HCT116 (cell line): ENCODE measurements at regions not wholly inside any gene's neighbourhood (a gene's known extent, or its start where the extent isn't known, plus 50 kb on each side); places are given as distances from the start of the nearest gene placed in this dataset.

Source experiments
- ATAC-seq: fragments of 200-7000 bp; cut with Tn5 transposase; 2 replicates; pipeline ENCODE4 v1.9.1; 2020; ENCODE audit warnings: mild to moderate bottlenecking, moderate library complexity
- BruUV-seq: library from RNA; stranded (reverse); fragments of 400-500 nt; replicated peaks from 2 replicates; lab custom pipeline; 2021; lab: Mats Ljungman, UMichigan
- CTCF ChIA-PET: fragments of 300-600 bp; sonication (Branson Sonifier 250); formaldehyde crosslinking; loops from one replicate; lab custom pipeline; 2021; ENCODE audit warnings: antibody characterized with exemption; lab: Charles Lee
- POLR2A ChIA-PET: fragments of 300-600, 350-600 bp; sonication (Branson Sonifier 250); formaldehyde crosslinking; loops from one replicate; lab custom pipeline; 2021; ENCODE audit warnings: antibody characterized with exemption; lab: Charles Lee
- RAD21 ChIA-PET, 2 experiments: fragments of 300-600 bp; sonication (Branson Sonifier 250); formaldehyde crosslinking; loops; one replicate each; lab custom pipeline; 2023; ENCODE audit warnings: low total read pairs in 2 of 2; ENCODE audit not compliant: uncharacterized antibody in 2 of 2, unreplicated experiment in 2 of 2, low non-redundant PET in 1 of 2; lab: Charles Lee
- DNase-seq: peaks from one replicate; pipeline ENCODE4 v3.0.0-alpha.2; 2010; ENCODE audit warnings: low read depth, low spot score
- H2AFZ ChIP-seq: fragments of 200-600 bp; shearing (Covaris generic), sonication (generic); 2 replicates; pipeline ENCODE4 v1.6.1; 2017; ENCODE audit warnings: low read depth, mixed run types, mixed read lengths, antibody characterized with exemption, low read length; ENCODE audit not compliant: poor library complexity, severe bottlenecking
- H3K27ac ChIP-seq: 2 replicates; pipeline ENCODE4 v1.5.1; 2012; ENCODE audit warnings: low read depth, low read length
- H3K27me3 ChIP-seq: fragments of 200-600 bp; sonication (generic); 2 replicates; pipeline ENCODE4 v1.6.1; 2016; ENCODE audit warnings: mixed run types, low read length, mixed read lengths; ENCODE audit not compliant: insufficient read depth
- H3K36me3 ChIP-seq, 2 experiments: fragments of 200-500 bp in 1 of 2; fragments of 200-600 bp in 1 of 2; sonication (Bioruptor generic) in 1 of 2; sonication (generic) in 1 of 2; 2 replicates each; pipeline versions ENCODE4 v1.5.1 to v1.6.1; 2014 to 2016; ENCODE audit warnings: low read length in 2 of 2, inconsistent platforms in 1 of 2, mixed read lengths in 1 of 2, mixed run types in 1 of 2; ENCODE audit not compliant: insufficient read depth in 2 of 2, control insufficient read depth in 1 of 2
- H3K4me1 ChIP-seq, 2 experiments: fragments of 200-600 bp in 1 of 2; sonication (generic) in 1 of 2; 2 replicates each; pipeline versions ENCODE4 v1.5.1 to v1.6.1; 2012 to 2017; ENCODE audit warnings: low read length in 2 of 2, inconsistent platforms in 1 of 2, mild to moderate bottlenecking in 1 of 2, mixed read lengths in 1 of 2, mixed run types in 1 of 2, moderate library complexity in 1 of 2; ENCODE audit not compliant: insufficient read depth in 2 of 2, control insufficient read depth in 1 of 2
- H3K4me2 ChIP-seq: fragments of 200-600 bp; sonication (generic); 2 replicates; pipeline ENCODE4 v1.6.1; 2017; ENCODE audit warnings: mixed run types, low read length, mixed read lengths
- H3K4me3 ChIP-seq, 2 experiments: fragments of 200-600 bp in 1 of 2; sonication (generic) in 1 of 2; replicated peaks in 1 of 2; 2 replicates each; pipeline ENCODE4 v1.5.1; 2011 to 2016; ENCODE audit warnings: low read length in 2 of 2, control low read depth in 1 of 2, low read depth in 1 of 2, mild to moderate bottlenecking in 1 of 2, mixed read lengths in 1 of 2, mixed run types in 1 of 2
- H3K79me2 ChIP-seq: fragments of 200-600 bp; sonication (generic); 2 replicates; pipeline ENCODE4 v1.6.1; 2017; ENCODE audit warnings: mild to moderate bottlenecking, mixed run types, low read length, moderate library complexity, mixed read lengths; ENCODE audit not compliant: insufficient read depth
- H3K9ac ChIP-seq: fragments of 200-600 bp; sonication (generic); 2 replicates; pipeline ENCODE4 v1.6.1; 2016; ENCODE audit warnings: low read length, mixed read lengths
- H3K9me2 ChIP-seq: fragments of 200-600 bp; sonication (generic), shearing (Covaris generic); 2 replicates; pipeline ENCODE4 v1.6.1; 2017; ENCODE audit warnings: mixed run types, mild to moderate bottlenecking, moderate library complexity; ENCODE audit not compliant: insufficient read depth
- H3K9me3 ChIP-seq, 2 experiments: fragments of 200-500 bp in 1 of 2; fragments of 200-600 bp in 1 of 2; sonication (Bioruptor generic) in 1 of 2; sonication (generic) in 1 of 2; 2 replicates each; pipeline ENCODE4 v1.6.1; 2014 to 2017; ENCODE audit warnings: low read length in 2 of 2, mixed read lengths in 2 of 2, inconsistent platforms in 1 of 2, low read depth in 1 of 2, mild to moderate bottlenecking in 1 of 2, mixed run types in 1 of 2, moderate library complexity in 1 of 2; ENCODE audit not compliant: control insufficient read depth in 1 of 2, insufficient read depth in 1 of 2
- H4K20me1 ChIP-seq: fragments of 200-600 bp; sonication (generic), shearing (Covaris generic); 2 replicates; pipeline ENCODE4 v1.6.1; 2017; ENCODE audit warnings: mixed run types, mild to moderate bottlenecking, moderate library complexity; ENCODE audit not compliant: insufficient read depth
- CBX3 ChIP-seq: IDR thresholded peaks from 2 replicates; pipeline ENCODE4 v1.6.1; 2012; ENCODE audit warnings: low read depth
- EGR1 ChIP-seq: IDR thresholded peaks from 2 replicates; pipeline ENCODE4 v1.6.1; 2012; ENCODE audit warnings: low read depth
- ELF1 ChIP-seq: IDR thresholded peaks from 2 replicates; pipeline ENCODE4 v1.6.1; 2012; ENCODE audit warnings: low read depth, borderline replicate concordance
- EZH2 ChIP-seq: fragments of 200-600 bp; sonication (generic); IDR thresholded peaks from 2 replicates; pipeline ENCODE4 v1.6.1; 2017; ENCODE audit warnings: antibody characterized with exemption, mixed run types
- FOSL1 ChIP-seq: IDR thresholded peaks from 2 replicates; pipeline ENCODE4 v1.6.1; 2012; ENCODE audit warnings: low read depth
- POLR2AphosphoS5 ChIP-seq: IDR thresholded peaks from 2 replicates; pipeline ENCODE4 v1.6.1; 2011; ENCODE audit warnings: mild to moderate bottlenecking, low read depth, low read length, moderate library complexity
- RAD21 ChIP-seq: IDR thresholded peaks from 2 replicates; pipeline ENCODE4 v1.6.1; 2012; ENCODE audit warnings: low read depth, mild to moderate bottlenecking
- SP1 ChIP-seq: IDR thresholded peaks from 2 replicates; pipeline ENCODE4 v1.6.1; 2012; ENCODE audit warnings: low read depth
- SRF ChIP-seq: IDR thresholded peaks from 2 replicates; pipeline ENCODE4 v1.6.1; 2012; ENCODE audit warnings: low read depth
- TCF7L2 ChIP-seq: IDR thresholded peaks from 2 replicates; pipeline ENCODE4 v1.7.0; 2011; ENCODE audit warnings: borderline replicate concordance, inconsistent platforms; ENCODE audit not compliant: insufficient read depth, insufficient read length; ENCODE audit errors: extremely low read depth
- YY1 ChIP-seq: IDR thresholded peaks from 2 replicates; pipeline ENCODE4 v1.6.1; 2011; ENCODE audit warnings: low read length, low read depth, moderate library complexity, mild to moderate bottlenecking; ENCODE audit not compliant: insufficient replicate concordance; ENCODE audit errors: extremely low read depth
- ZFX ChIP-seq: fragments of 450-650 bp; IDR thresholded peaks from 2 replicates; pipeline ENCODE4 v1.6.1; 2017
- ZNF274 ChIP-seq: fragments of 200-500 bp; sonication (Bioruptor generic); IDR thresholded peaks from 2 replicates; pipeline ENCODE4 v1.6.1; 2014; ENCODE audit warnings: mild to moderate bottlenecking, low read depth, low read length, inconsistent platforms
- intact Hi-C: fragments of 100-400 bp; cut with micrococcal nuclease; formaldehyde crosslinking; loops from 2 replicates; pipeline ENCODE4 v1.10.0; 2022
- TF ChIP-seq, protein P1 (sequence below): IDR thresholded peaks from 2 replicates; pipeline ENCODE4 v1.6.1; 2012
- TF ChIP-seq, protein P2 (sequence below): IDR thresholded peaks from 2 replicates; pipeline ENCODE4 v1.6.1; 2012; ENCODE audit warnings: low read depth

DNA sequence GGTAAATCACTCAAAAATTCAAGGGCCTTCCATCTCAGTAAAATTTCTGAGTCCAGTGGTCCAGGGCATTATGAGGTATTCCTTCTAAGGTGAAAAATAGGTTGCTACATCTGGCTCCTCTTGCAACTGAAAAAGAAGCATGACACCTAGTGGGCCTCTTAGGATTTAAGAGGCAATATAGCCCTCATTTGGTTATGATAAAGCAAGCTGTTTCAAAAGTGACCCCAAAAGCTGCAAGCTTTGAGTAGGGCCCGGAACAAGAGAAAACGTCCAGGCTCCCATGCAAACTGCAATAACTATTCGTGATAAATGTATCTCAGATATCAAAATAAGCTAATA, 1910.2 kb upstream of the PRR20A start:
- no peak for ATAC-seq
- Histone ChIP-seq H3K4me2 (no peak overlapping the region), H3K36me3 (no peaks in the 10 kb centered on the region), H3K4me3 (no peak overlapping the region), H2AFZ (no peak overlapping the region), H3K4me1 (no peaks in the 10 kb centered on the region), H3K9me3 (peaks cover 8 to 30% of the 10 kb centered on the region in 2 experiments; a peak in 3 of 4 replicates), H4K20me1 (no peaks in the 10 kb centered on the region), H3K9me2 (no peaks in the 10 kb centered on the region), H3K27me3 (no peaks in the 10 kb centered on the region), H3K9ac (no peak overlapping the region), H3K79me2 (no peaks in the 10 kb centered on the region), H3K27ac (no peak overlapping the region)
- TF ChIP-seq, protein P1, sequence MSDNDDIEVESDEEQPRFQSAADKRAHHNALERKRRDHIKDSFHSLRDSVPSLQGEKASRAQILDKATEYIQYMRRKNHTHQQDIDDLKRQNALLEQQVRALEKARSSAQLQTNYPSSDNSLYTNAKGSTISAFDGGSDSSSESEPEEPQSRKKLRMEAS, result no peak
- TF ChIP-seq SP1, result no peak
- no peak for TF ChIP-seq POLR2AphosphoS5
- TF ChIP-seq EZH2, result no peak
- TF ChIP-seq RAD21, result no peak
- TF ChIP-seq ELF1, result no peak
- TF ChIP-seq ZNF274, result no peak
- TF ChIP-seq FOSL1, result no peak
- no peak for TF ChIP-seq SRF
- TF ChIP-seq YY1, result no peak
- no peak for TF ChIP-seq EGR1
- TF ChIP-seq TCF7L2, result no peak
- TF ChIP-seq CBX3, result no peak
- TF ChIP-seq, protein P2, sequence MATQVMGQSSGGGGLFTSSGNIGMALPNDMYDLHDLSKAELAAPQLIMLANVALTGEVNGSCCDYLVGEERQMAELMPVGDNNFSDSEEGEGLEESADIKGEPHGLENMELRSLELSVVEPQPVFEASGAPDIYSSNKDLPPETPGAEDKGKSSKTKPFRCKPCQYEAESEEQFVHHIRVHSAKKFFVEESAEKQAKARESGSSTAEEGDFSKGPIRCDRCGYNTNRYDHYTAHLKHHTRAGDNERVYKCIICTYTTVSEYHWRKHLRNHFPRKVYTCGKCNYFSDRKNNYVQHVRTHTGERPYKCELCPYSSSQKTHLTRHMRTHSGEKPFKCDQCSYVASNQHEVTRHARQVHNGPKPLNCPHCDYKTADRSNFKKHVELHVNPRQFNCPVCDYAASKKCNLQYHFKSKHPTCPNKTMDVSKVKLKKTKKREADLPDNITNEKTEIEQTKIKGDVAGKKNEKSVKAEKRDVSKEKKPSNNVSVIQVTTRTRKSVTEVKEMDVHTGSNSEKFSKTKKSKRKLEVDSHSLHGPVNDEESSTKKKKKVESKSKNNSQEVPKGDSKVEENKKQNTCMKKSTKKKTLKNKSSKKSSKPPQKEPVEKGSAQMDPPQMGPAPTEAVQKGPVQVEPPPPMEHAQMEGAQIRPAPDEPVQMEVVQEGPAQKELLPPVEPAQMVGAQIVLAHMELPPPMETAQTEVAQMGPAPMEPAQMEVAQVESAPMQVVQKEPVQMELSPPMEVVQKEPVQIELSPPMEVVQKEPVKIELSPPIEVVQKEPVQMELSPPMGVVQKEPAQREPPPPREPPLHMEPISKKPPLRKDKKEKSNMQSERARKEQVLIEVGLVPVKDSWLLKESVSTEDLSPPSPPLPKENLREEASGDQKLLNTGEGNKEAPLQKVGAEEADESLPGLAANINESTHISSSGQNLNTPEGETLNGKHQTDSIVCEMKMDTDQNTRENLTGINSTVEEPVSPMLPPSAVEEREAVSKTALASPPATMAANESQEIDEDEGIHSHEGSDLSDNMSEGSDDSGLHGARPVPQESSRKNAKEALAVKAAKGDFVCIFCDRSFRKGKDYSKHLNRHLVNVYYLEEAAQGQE, result no peak
- no peak for TF ChIP-seq ZFX
- no peak for DNase-seq
- no TSS peak for BruUV-seq
- CTCF ChIA-PET, result no interaction called here
- intact Hi-C loops, result no loop called here
- RAD21 ChIA-PET, result no interaction called here
- POLR2A ChIA-PET, result no interaction called here
